GM12878 (cell line): ENCODE measurements at regions not wholly inside any gene's neighbourhood (a gene's known extent, or its start where the extent isn't known, plus 50 kb on each side); places are given as distances from the start of the nearest gene placed in this dataset.
"Not testable (repeated sequence)": the region's sequence is repeated elsewhere in the genome, so short reads cannot be mapped to it uniquely, and the experiment has no call there.

Source experiments
- ATAC-seq: fragments of 200-7000 bp; cut with Tn5 transposase; 3 replicates; pipeline ENCODE4 v1.9.1; 2020; ENCODE audit warnings: mild to moderate bottlenecking, moderate library complexity
- BruUV-seq: library from RNA; stranded (reverse); fragments of 400-500 nt; replicated peaks from 2 replicates; lab custom pipeline; 2021; lab: Mats Ljungman, UMichigan
- CTCF ChIA-PET: fragments of 300-600 bp; sonication (Branson Sonifier 250); formaldehyde crosslinking; extraction: SDS; loops from one replicate; lab custom pipeline; 2021; ENCODE audit warnings: inconsistent platforms; lab: Yijun Ruan, JAX
- POLR2A ChIA-PET: fragments of 350-600 bp; formaldehyde crosslinking; extraction: SDS; loops from one replicate; lab custom pipeline; 2021; ENCODE audit warnings: inconsistent platforms; lab: Charles Lee
- RAD21 ChIA-PET: fragments of 300-600 bp; sonication (Branson Sonifier 250); formaldehyde crosslinking; loops from one replicate; lab custom pipeline; 2023; ENCODE audit warnings: antibody characterized with exemption; ENCODE audit not compliant: unreplicated experiment; lab: Charles Lee
- SMC1A ChIA-PET: fragments of 300-600 bp; sonication (Branson Sonifier 250); formaldehyde crosslinking; loops from one replicate; lab custom pipeline; 2023; ENCODE audit not compliant: unreplicated experiment, uncharacterized antibody; lab: Charles Lee
- DNase-seq: peaks from one replicate; pipeline ENCODE4 v3.0.0-alpha.2; 2011; ENCODE audit warnings: low read depth, low spot score
- FAIRE-seq: peaks from 3 replicates; lab custom pipeline; 2011; peaks lifted over from hg19 to GRCh38; lab: Jason Lieb, UNC
- H2AFZ ChIP-seq: 2 replicates; pipeline ENCODE4 v1.6.0; 2011; ENCODE audit warnings: low read depth, low read length, control low read depth; ENCODE audit not compliant: control insufficient read depth
- H3K27ac ChIP-seq: 2 replicates; pipeline ENCODE4 v1.5.1; 2011; ENCODE audit warnings: control low read depth; ENCODE audit not compliant: control insufficient read depth, insufficient read depth
- H3K27me3 ChIP-seq, 2 experiments: replicated peaks in 1 of 2; 2 replicates each; pipeline versions ENCODE4 v1.6.0 to v1.6.1; 2011; ENCODE audit warnings: low read length in 1 of 2; ENCODE audit not compliant: control insufficient read depth in 2 of 2, insufficient read depth in 2 of 2
- H3K36me3 ChIP-seq, 2 experiments: 2 replicates each; pipeline ENCODE4 v1.5.1; 2011; ENCODE audit warnings: low read length in 1 of 2; ENCODE audit not compliant: control insufficient read depth in 2 of 2, insufficient read depth in 2 of 2
- H3K4me1 ChIP-seq: 2 replicates; pipeline ENCODE4 v1.6.1; 2011; ENCODE audit warnings: mild to moderate bottlenecking, low read length, moderate library complexity, mixed read lengths; ENCODE audit not compliant: control insufficient read depth, insufficient read depth
- H3K4me2 ChIP-seq: 2 replicates; pipeline ENCODE4 v1.6.0; 2011; ENCODE audit warnings: control low read depth; ENCODE audit not compliant: control insufficient read depth, insufficient read depth
- H3K4me3 ChIP-seq: fragments of 200-600 bp; sonication (generic); 2 replicates; pipeline ENCODE4 v1.5.1; 2016
- H3K79me2 ChIP-seq: 2 replicates; pipeline ENCODE4 v1.6.0; 2011; ENCODE audit warnings: low read length; ENCODE audit not compliant: control insufficient read depth, insufficient read depth
- H3K9ac ChIP-seq: 2 replicates; pipeline ENCODE4 v1.8.0; 2011; ENCODE audit warnings: low read length, control low read depth, mixed read lengths; ENCODE audit not compliant: control insufficient read depth, insufficient read depth
- H3K9me3 ChIP-seq: replicated peaks from 3 replicates; pipeline ENCODE4 v1.5.1; 2011; ENCODE audit warnings: mild to moderate bottlenecking, low read length; ENCODE audit not compliant: control insufficient read depth, insufficient read depth
- H4K20me1 ChIP-seq: 2 replicates; pipeline ENCODE4 v1.6.0; 2011; ENCODE audit not compliant: control insufficient read depth, insufficient read depth
- WGBS: methylation state at CpG from one replicate; pipeline ENCODE4 v1.1.6; 2016; ENCODE audit warnings: low lambda C conversion rate; ENCODE audit not compliant: insufficient replicate concordance, insufficient coverage; ENCODE audit errors: missing lambda C conversion rate; 5-methylcytosine and 5-hydroxymethylcytosine counted together
- in situ Hi-C: fragments of 300-500 bp; cut with MboI; formaldehyde crosslinking; loops from 9 replicates; pipeline ENCODE4 v1.14.3; 2018; ENCODE audit warnings: mixed read lengths
- intact Hi-C: fragments of 100-400 bp; cut with micrococcal nuclease; formaldehyde crosslinking; loops from one replicate; pipeline ENCODE4 v1.14.2; 2022; ENCODE audit not compliant: unreplicated experiment

GRCh38 chr12:46619474-46619873, 206.3 kb downstream of the SLC38A4 start:
- H3K9me3 ChIP-seq, intact Hi-C loops, H3K36me3 ChIP-seq, H3K27ac ChIP-seq, DNase-seq, SMC1A ChIA-PET, RAD21 ChIA-PET, H3K4me2 ChIP-seq, BruUV-seq, H4K20me1 ChIP-seq, H3K4me1 ChIP-seq, H3K79me2 ChIP-seq, FAIRE-seq, H3K27me3 ChIP-seq, POLR2A ChIA-PET, in situ Hi-C loops, H3K9ac ChIP-seq, ATAC-seq, H3K4me3 ChIP-seq, H2AFZ ChIP-seq, CTCF ChIA-PET: not testable (repeated sequence)
- WGBS, result 59% methylated on average over 5 of the region's 5 CpGs

- H2AFZ ChIP-seq, H3K36me3 ChIP-seq, POLR2A ChIA-PET, FAIRE-seq, H3K9me3 ChIP-seq, H3K27ac ChIP-seq, H3K4me3 ChIP-seq, DNase-seq, BruUV-seq, RAD21 ChIA-PET, H3K27me3 ChIP-seq, H3K79me2 ChIP-seq, H3K9ac ChIP-seq, H3K4me2 ChIP-seq, H4K20me1 ChIP-seq, CTCF ChIA-PET, ATAC-seq, in situ Hi-C loops, intact Hi-C loops, H3K4me1 ChIP-seq: not testable (repeated sequence)
- SMC1A ChIA-PET, result interaction anchor here (1.2 kb wide), 1 partner anchor 23 kb away, joined by 4 read pairs; no protein-coding TSS in a partner anchor
- 62% methylated on average over 11 of the region's 11 CpGs for WGBS
These were observed 208.1 kb downstream of the SLC38A4 start for GRCh38 chr12:46617737-46618136.
